HEK293 (cell line): ENCODE measurements at regions not wholly inside any gene's neighbourhood (a gene's known extent, or its start where the extent isn't known, plus 50 kb on each side); places are given as distances from the start of the nearest gene placed in this dataset.

Source experiments
- GFI1B ChIP-seq: fragments of 450-650 bp; formaldehyde crosslinking; IDR thresholded peaks from 2 replicates; pipeline ENCODE4 v1.5.1; 2016; ENCODE audit warnings: missing biosample characterization, missing genetic modification characterization
- GLIS1 ChIP-seq: fragments of 450-650 bp; formaldehyde crosslinking; IDR thresholded peaks from 2 replicates; pipeline ENCODE4 v1.5.1; 2016; ENCODE audit warnings: missing biosample characterization, missing genetic modification characterization
- KLF1 ChIP-seq: fragments of 450-650 bp; formaldehyde crosslinking; IDR thresholded peaks from 2 replicates; pipeline ENCODE4 v1.5.1; 2016; ENCODE audit warnings: missing biosample characterization, missing genetic modification characterization
- MEIS1 ChIP-seq: sonication (generic); formaldehyde crosslinking; IDR thresholded peaks from 2 replicates; pipeline ENCODE4 v1.8.1; 2022; ENCODE audit warnings: missing genetic modification reagents, mild to moderate bottlenecking, borderline replicate concordance
- ZNF138 ChIP-seq: fragments of 450-650 bp; formaldehyde crosslinking; IDR thresholded peaks from 2 replicates; pipeline ENCODE4 v1.5.1; 2016; ENCODE audit warnings: missing biosample characterization, missing genetic modification characterization, borderline replicate concordance
- TF ChIP-seq, protein P1 (sequence below): fragments of 450-650 bp; formaldehyde crosslinking; IDR thresholded peaks from 2 replicates; pipeline ENCODE4 v1.5.1; 2016; ENCODE audit warnings: missing biosample characterization, missing genetic modification characterization
- TF ChIP-seq, protein P2 (sequence below): fragments of 450-650 bp; formaldehyde crosslinking; IDR thresholded peaks from 2 replicates; pipeline ENCODE4 v1.5.1; 2016; ENCODE audit warnings: missing biosample characterization, missing genetic modification characterization, borderline replicate concordance

- TF ChIP-seq, protein P1, sequence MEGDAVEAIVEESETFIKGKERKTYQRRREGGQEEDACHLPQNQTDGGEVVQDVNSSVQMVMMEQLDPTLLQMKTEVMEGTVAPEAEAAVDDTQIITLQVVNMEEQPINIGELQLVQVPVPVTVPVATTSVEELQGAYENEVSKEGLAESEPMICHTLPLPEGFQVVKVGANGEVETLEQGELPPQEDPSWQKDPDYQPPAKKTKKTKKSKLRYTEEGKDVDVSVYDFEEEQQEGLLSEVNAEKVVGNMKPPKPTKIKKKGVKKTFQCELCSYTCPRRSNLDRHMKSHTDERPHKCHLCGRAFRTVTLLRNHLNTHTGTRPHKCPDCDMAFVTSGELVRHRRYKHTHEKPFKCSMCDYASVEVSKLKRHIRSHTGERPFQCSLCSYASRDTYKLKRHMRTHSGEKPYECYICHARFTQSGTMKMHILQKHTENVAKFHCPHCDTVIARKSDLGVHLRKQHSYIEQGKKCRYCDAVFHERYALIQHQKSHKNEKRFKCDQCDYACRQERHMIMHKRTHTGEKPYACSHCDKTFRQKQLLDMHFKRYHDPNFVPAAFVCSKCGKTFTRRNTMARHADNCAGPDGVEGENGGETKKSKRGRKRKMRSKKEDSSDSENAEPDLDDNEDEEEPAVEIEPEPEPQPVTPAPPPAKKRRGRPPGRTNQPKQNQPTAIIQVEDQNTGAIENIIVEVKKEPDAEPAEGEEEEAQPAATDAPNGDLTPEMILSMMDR (tag by site-specific recombination) = no peak
- TF ChIP-seq GLIS1 (tag by site-specific recombination) (no peak), GFI1B (no peak), MEIS1 (CRISPR knock-in tag) (no peak), KLF1 (tag by site-specific recombination) (no peak), ZNF138 (tag by site-specific recombination) (no peak)
- TF ChIP-seq, protein P2, sequence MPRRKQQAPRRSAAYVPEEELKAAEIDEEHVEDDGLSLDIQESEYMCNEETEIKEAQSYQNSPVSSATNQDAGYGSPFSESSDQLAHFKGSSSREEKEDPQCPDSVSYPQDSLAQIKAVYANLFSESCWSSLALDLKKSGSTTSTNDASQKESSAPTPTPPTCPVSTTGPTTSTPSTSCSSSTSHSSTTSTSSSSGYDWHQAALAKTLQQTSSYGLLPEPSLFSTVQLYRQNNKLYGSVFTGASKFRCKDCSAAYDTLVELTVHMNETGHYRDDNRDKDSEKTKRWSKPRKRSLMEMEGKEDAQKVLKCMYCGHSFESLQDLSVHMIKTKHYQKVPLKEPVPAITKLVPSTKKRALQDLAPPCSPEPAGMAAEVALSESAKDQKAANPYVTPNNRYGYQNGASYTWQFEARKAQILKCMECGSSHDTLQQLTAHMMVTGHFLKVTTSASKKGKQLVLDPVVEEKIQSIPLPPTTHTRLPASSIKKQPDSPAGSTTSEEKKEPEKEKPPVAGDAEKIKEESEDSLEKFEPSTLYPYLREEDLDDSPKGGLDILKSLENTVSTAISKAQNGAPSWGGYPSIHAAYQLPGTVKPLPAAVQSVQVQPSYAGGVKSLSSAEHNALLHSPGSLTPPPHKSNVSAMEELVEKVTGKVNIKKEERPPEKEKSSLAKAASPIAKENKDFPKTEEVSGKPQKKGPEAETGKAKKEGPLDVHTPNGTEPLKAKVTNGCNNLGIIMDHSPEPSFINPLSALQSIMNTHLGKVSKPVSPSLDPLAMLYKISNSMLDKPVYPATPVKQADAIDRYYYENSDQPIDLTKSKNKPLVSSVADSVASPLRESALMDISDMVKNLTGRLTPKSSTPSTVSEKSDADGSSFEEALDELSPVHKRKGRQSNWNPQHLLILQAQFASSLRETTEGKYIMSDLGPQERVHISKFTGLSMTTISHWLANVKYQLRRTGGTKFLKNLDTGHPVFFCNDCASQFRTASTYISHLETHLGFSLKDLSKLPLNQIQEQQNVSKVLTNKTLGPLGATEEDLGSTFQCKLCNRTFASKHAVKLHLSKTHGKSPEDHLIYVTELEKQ (tag by site-specific recombination) = no peak
These were observed 62.7 kb upstream of the CTDP1 start for GRCh38 chr18:79616651-79617510.
